Ectodermal cell (in vitro differentiated cells): ENCODE measurements at regions not wholly inside any gene's neighbourhood (a gene's known extent, or its start where the extent isn't known, plus 50 kb on each side); places are given as distances from the start of the nearest gene placed in this dataset.
"Not testable (repeated sequence)": the region's sequence is repeated elsewhere in the genome, so short reads cannot be mapped to it uniquely, and the experiment has no call there.

ENCODE experiments used
- H3K27ac ChIP-seq: 2 replicates; pipeline ENCODE4 v1.7.0; 2013; ENCODE audit warnings: mild to moderate bottlenecking, low read depth, low read length; ENCODE audit not compliant: insufficient read depth, poor library complexity, severe bottlenecking
- H3K27me3 ChIP-seq: 2 replicates; pipeline ENCODE4 v1.7.0; 2013; ENCODE audit warnings: mild to moderate bottlenecking, low read length; ENCODE audit not compliant: insufficient read depth, control insufficient read depth, poor library complexity, severe bottlenecking
- H3K36me3 ChIP-seq: one replicate; pipeline ENCODE4 v1.7.0; 2013; ENCODE audit warnings: low read length; ENCODE audit not compliant: control insufficient read depth, insufficient read depth
- H3K4me1 ChIP-seq: one replicate; pipeline ENCODE4 v1.7.0; 2013; ENCODE audit warnings: low read length; ENCODE audit not compliant: control insufficient read depth, insufficient read depth
- H3K4me3 ChIP-seq: 2 replicates; pipeline ENCODE4 v1.7.0; 2013; ENCODE audit warnings: low read depth, low read length, control low read depth; ENCODE audit not compliant: insufficient read depth
- H3K9me3 ChIP-seq: 2 replicates; pipeline ENCODE4 v1.7.0; 2013; ENCODE audit warnings: mild to moderate bottlenecking, low read length, moderate library complexity; ENCODE audit not compliant: control insufficient read depth
- WGBS, 2 experiments: methylation state at CpG; one replicate each; pipeline ENCODE4 v1.1.7; 2013; ENCODE audit warnings: missing lambda C conversion rate in 2 of 2; 5-methylcytosine and 5-hydroxymethylcytosine counted together

GRCh38 chr16:88248761-88249160 is 134.0 kb upstream of the ZNF469 start:
- H3K4me1 ChIP-seq, H3K36me3 ChIP-seq: not testable (repeated sequence)
- WGBS, 2 experiments, result 82 to 84% methylated on average over 7 to 9 of the region's 9 CpGs

DNA sequence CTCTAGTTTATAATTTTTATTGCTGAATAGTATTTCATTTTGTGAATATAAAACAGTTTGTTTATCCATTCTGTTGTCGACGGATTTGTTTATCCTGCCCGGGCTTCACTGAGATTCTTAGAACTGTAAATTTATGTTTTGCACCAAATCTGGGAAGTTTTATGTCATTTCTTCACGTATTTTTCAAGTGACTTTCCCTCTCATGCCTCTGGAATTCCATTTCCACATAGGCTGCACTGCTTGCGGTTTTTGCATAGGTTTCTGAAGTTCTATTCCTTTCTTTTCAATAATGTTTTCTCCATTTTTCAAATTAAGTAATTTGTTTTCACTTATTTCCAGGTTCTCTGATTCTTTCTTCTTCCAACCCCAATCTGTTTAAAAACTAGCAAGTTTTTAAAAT is 132.4 kb upstream of the ZNF469 start:
- H3K36me3 ChIP-seq, H3K27ac ChIP-seq, H3K4me3 ChIP-seq, H3K9me3 ChIP-seq, H3K4me1 ChIP-seq, H3K27me3 ChIP-seq: not testable (repeated sequence)
- 80 to 94% methylated on average over 5 of the region's 5 CpGs for WGBS, 2 experiments

More at GRCh38 chr16:88248761-88249160, 134.0 kb upstream of the ZNF469 start:
- H3K9me3 ChIP-seq, H3K27me3 ChIP-seq, H3K27ac ChIP-seq, H3K4me3 ChIP-seq: not testable (repeated sequence)

DNA sequence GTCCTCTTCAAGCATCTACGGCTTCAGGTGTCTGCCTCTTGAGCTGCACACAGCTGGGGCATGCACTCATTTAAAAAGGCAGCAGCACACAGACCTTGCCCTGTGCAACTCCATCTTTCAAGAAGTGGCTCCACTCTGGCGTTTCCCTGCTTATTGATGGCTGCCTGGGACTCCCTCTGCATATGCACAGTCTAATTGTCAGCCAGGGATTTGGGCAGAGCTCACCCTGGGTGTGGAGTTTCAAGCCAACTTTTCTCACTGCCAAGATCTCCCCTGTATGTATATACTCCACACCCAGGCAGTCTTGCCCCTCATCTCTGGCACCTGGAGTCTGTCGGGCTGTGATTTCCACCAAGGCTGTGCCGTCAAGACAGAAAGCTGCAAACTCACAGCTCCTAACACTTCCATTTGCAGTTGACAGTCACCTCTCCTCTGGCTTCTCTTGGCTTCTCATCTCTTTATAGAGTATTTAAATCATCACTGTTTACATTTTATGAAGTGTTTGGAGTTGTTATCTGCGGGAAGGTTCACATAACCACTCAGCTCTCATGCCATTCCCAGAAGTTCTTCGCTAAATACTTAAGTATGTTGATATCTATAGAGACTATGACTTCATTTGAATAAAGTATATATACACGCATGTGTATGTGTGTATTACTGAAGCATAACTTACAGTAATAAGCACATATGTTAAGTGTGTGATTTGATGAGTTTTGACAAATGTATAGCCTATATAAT is 130.5 kb upstream of the ZNF469 start:
- H3K27me3 ChIP-seq, H3K4me1 ChIP-seq, H3K9me3 ChIP-seq, H3K4me3 ChIP-seq, H3K36me3 ChIP-seq, H3K27ac ChIP-seq: not testable (repeated sequence)
- WGBS, 2 experiments, result 100% methylated on average over 1 of the region's 7 CpGs; no CpG with 5 or more reads in 1 of the 2 experiments

- WGBS, 2 experiments, result no CpG with 5 or more reads among the region's 2 CpGs
- not testable (repeated sequence) for H3K4me1 ChIP-seq
Measured at GRCh38 chr16:88258141-88258540, 124.6 kb upstream of the ZNF469 start.

DNA sequence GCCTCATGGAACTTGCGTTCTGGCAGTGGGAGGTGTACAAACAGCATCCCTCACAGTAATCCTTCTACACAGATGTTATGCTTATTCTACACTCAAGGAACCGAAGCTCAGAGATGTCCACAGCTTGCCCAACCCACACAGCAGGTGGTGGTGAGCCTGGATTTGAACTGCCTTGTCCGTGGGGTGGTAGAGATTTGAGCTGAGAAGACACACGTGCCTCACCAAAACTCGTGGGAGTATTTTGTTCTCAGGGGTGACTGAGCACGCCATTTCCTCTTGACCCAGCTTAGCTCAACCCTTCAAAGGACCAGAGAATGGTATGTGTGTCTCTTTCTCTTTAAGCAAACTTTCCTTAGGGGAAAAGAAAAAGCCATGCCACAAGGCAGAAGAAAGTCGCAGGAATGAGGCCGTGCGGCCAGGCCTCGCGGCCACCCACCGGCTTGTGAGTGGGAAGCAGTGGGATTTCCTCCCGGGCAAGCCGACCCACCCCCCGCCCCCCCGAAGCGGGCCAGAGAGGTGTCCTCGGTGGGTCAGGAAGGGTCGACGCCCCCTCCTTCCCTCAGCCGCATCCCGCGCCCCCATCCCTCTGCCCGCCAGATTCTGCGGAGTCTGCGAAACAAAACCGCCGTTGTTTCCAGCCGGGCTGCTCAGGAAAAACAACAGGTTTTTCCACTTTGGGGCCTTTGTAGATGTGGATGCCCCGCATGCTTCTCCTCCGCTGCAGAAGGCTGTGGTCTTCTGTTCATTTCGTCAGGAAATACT is 123.8 kb upstream of the ZNF469 start:
- not testable (repeated sequence) for H3K27ac ChIP-seq, H3K4me1 ChIP-seq

More at GRCh38 chr16:88258141-88258540, 124.6 kb upstream of the ZNF469 start:
- H3K36me3 ChIP-seq, H3K9me3 ChIP-seq, H3K4me3 ChIP-seq, H3K27me3 ChIP-seq, H3K27ac ChIP-seq: not testable (repeated sequence)

GRCh38 chr16:88259538-88259937 is 123.2 kb upstream of the ZNF469 start:
- H3K9me3 ChIP-seq, H3K27ac ChIP-seq, H3K4me1 ChIP-seq, H3K36me3 ChIP-seq, H3K27me3 ChIP-seq, H3K4me3 ChIP-seq: not testable (repeated sequence)
- 83 to 84% methylated on average over 10 of the region's 10 CpGs for WGBS, 2 experiments

More for the DNA sequence above, 123.8 kb upstream of the ZNF469 start:
- H3K9me3 ChIP-seq, H3K36me3 ChIP-seq, H3K4me3 ChIP-seq, H3K27me3 ChIP-seq: not testable (repeated sequence)
- whole genome bisulfite sequencing, 2 experiments, result 46 to 48% methylated on average over 29 to 32 of the region's 32 CpGs

DNA sequence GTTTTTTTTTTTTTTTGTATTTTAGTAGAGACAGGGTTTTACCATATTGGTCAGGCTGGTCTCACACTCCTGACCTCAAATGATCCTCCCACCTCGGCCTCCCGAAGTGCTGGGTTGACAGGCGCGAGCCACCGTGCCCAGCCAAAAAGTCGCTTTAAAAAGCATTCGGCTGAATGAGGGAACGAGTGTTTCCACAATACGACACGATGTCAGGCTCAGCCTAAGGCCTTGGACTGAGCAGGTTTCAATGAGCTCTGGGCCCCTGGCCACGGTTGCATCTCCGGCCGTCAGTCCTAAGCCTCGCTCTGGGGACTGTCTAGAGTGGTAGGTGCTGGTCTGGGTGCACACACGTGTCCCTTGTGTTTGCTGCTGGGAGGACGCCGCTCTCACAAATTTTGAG is 122.6 kb upstream of the ZNF469 start:
- not testable (repeated sequence) for H3K4me3 ChIP-seq, H3K27me3 ChIP-seq, H3K4me1 ChIP-seq, H3K36me3 ChIP-seq, H3K27ac ChIP-seq, H3K9me3 ChIP-seq
- WGBS, 2 experiments, result 95% methylated on average over 16 to 17 of the region's 17 CpGs

- H3K4me3 ChIP-seq, result not testable (repeated sequence)
Measured at GRCh38 chr16:88260881-88261665, 121.7 kb upstream of the ZNF469 start.

DNA sequence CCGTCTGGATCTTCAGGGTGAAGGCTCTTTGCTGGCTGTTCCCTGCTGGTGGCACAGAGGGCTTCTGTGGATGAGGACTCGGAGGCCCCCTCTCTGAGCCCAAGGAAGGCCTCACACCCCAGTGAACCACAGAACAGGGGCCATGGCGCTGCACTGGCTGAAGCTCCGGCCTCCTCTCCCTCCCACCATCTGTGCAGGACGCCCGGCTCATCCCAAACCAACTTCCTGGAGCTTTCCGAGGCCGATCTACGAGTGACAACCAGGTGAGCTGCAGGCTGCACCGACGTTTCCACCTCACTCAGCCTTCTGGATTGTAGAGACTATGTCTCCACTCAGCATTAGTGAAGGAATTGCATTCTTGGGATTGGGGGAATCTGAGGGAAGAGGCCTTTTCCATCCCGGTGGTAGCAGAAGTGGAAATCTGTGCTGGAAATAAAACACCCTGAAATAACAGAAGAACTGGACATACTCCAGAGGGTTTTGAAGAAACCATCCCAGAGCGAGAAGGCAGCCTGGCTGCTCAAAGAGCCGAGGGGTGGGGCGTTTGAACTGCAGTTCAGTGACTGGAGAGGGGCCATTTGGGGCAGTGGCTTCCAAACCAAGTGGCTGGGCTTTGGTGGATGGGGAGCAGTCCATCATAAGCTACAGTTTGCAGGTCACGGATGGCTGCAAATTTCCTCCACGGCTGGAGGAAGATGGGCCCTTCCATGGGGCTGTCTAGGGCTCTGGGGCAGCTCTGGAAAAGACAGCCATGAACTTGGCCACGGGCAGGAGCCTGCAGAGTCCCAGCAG is 120.7 kb upstream of the ZNF469 start:
- not testable (repeated sequence) for H3K27me3 ChIP-seq, H3K4me1 ChIP-seq, H3K27ac ChIP-seq, H3K9me3 ChIP-seq, H3K4me3 ChIP-seq, H3K36me3 ChIP-seq
- WGBS, 2 experiments, result 92% methylated on average over 17 to 18 of the region's 18 CpGs

More at GRCh38 chr16:88260881-88261665, 121.7 kb upstream of the ZNF469 start:
- WGBS, 2 experiments, result 94 to 96% methylated on average over 26 of the region's 26 CpGs
- H3K9me3 ChIP-seq, H3K27me3 ChIP-seq, H3K4me1 ChIP-seq, H3K36me3 ChIP-seq, H3K27ac ChIP-seq: not testable (repeated sequence)
